ENCODE measurements at regions not wholly inside any gene's neighbourhood (a gene's known extent, or its start where the extent isn't known, plus 50 kb on each side); places are given as distances from the start of the nearest gene placed in this dataset.

GRCh38 chr4:104677116-104677515 is 182.4 kb upstream of the CXXC4 start:
- TF ChIP-seq, protein P1, sequence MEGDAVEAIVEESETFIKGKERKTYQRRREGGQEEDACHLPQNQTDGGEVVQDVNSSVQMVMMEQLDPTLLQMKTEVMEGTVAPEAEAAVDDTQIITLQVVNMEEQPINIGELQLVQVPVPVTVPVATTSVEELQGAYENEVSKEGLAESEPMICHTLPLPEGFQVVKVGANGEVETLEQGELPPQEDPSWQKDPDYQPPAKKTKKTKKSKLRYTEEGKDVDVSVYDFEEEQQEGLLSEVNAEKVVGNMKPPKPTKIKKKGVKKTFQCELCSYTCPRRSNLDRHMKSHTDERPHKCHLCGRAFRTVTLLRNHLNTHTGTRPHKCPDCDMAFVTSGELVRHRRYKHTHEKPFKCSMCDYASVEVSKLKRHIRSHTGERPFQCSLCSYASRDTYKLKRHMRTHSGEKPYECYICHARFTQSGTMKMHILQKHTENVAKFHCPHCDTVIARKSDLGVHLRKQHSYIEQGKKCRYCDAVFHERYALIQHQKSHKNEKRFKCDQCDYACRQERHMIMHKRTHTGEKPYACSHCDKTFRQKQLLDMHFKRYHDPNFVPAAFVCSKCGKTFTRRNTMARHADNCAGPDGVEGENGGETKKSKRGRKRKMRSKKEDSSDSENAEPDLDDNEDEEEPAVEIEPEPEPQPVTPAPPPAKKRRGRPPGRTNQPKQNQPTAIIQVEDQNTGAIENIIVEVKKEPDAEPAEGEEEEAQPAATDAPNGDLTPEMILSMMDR (IDR thresholded peaks at IDR 0.05 in 2 of 3, conservative IDR thresholded peaks at IDR 0.05 in 1 of 3; ENCODE audit: control insufficient read depth in 2 of 3, extremely low read depth in 1 of 3, insufficient read depth in 1 of 3, low read depth in 3 of 3, low read length in 3 of 3) = no peak
- TF ChIP-seq RELA (IDR thresholded peaks at IDR 0.05; ENCODE audit: borderline replicate concordance, partially characterized antibody) (no peak), CEBPZ (IDR thresholded peaks at IDR 0.05; ENCODE audit: low read depth, low read length) (no peak), STAT1 (conservative IDR thresholded peaks at IDR 0.05) (no peak), TCF12 (IDR thresholded peaks at IDR 0.05; ENCODE audit: low read depth, low read length) (no peak), RBBP5 (conservative IDR thresholded peaks at IDR 0.05) (no peak), POLR2A (IDR thresholded peaks at IDR 0.05; ENCODE audit: low read depth, low read length) (no peak), RAD21 (IDR thresholded peaks at IDR 0.05; ENCODE audit: insufficient read depth, low read depth, low read length) (no peak), FOXM1 (IDR thresholded peaks at IDR 0.05; ENCODE audit: low read depth, low read length) (no peak), RCOR1 (conservative IDR thresholded peaks at IDR 0.05; ENCODE audit: low read depth, low read length) (no peak)

Measured in GM12878 (cell line).